ENCODE measurements at regions not wholly inside any gene's neighbourhood (a gene's known extent, or its start where the extent isn't known, plus 50 kb on each side); places are given as distances from the start of the nearest gene placed in this dataset.

- no peak for TF ChIP-seq FEZF1 (tag by site-specific recombination; IDR thresholded peaks at IDR 0.05)
These were observed 133.8 kb upstream of the CACNA1E start (continued) for GRCh38 chr1:181349512-181349911.

- TF ChIP-seq, protein P1, sequence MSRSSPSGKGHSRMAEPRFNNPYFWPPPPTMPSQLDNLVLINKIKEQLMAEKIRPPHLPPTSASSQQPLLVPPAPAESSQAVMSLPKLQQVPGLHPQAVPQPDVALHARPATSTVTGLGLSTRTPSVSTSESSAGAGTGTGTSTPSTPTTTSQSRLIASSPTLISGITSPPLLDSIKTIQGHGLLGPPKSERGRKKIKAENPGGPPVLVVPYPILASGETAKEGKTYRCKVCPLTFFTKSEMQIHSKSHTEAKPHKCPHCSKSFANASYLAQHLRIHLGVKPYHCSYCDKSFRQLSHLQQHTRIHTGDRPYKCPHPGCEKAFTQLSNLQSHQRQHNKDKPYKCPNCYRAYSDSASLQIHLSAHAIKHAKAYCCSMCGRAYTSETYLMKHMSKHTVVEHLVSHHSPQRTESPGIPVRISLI (tag by site-specific recombination; IDR thresholded peaks at IDR 0.05) = no peak
- TF ChIP-seq ZNF660 (tag by site-specific recombination; IDR thresholded peaks at IDR 0.05) = no peak
- no peak for TF ChIP-seq ZNF121 (tag by site-specific recombination; IDR thresholded peaks at IDR 0.05)
- no peak for TF ChIP-seq SP3 (tag by site-specific recombination; IDR thresholded peaks at IDR 0.05)
- TF ChIP-seq ZNF645 (tag by site-specific recombination; IDR thresholded peaks at IDR 0.05) = no peak
- TF ChIP-seq ZNF707 (tag by site-specific recombination; IDR thresholded peaks at IDR 0.05) = no peak
- TF ChIP-seq, protein P2, sequence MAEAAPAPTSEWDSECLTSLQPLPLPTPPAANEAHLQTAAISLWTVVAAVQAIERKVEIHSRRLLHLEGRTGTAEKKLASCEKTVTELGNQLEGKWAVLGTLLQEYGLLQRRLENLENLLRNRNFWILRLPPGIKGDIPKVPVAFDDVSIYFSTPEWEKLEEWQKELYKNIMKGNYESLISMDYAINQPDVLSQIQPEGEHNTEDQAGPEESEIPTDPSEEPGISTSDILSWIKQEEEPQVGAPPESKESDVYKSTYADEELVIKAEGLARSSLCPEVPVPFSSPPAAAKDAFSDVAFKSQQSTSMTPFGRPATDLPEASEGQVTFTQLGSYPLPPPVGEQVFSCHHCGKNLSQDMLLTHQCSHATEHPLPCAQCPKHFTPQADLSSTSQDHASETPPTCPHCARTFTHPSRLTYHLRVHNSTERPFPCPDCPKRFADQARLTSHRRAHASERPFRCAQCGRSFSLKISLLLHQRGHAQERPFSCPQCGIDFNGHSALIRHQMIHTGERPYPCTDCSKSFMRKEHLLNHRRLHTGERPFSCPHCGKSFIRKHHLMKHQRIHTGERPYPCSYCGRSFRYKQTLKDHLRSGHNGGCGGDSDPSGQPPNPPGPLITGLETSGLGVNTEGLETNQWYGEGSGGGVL (tag by site-specific recombination; IDR thresholded peaks at IDR 0.05) = no peak
- ChIA-PET CTCF (no interaction called here), POLR2A (no interaction called here)
- Histone ChIP-seq H3K4me1 (ENCODE audit: control insufficient read depth, insufficient read depth, low read length) (no peaks in the 10 kb centered on the region), H3K4me3 (ENCODE audit: low read depth, low read length) (no peak overlapping the region), H3K9me3 (ENCODE audit: control insufficient read depth, insufficient read depth, low read depth, low read length) (no peaks in the 10 kb centered on the region), H3K36me3 (ENCODE audit: control insufficient read depth in 2 of 2, insufficient read depth in 1 of 2, low read length in 2 of 2) (no peaks in the 10 kb centered on the region), H3K27ac (ENCODE audit: extremely low read depth, low read depth, low read length) (no peak overlapping the region)
These were observed 133.2 kb upstream of the CACNA1E start for GRCh38 chr1:181350131-181350530.

- POLR2A ChIA-PET = no interaction called here
- Histone ChIP-seq H3K9me3 (ENCODE audit: control insufficient read depth, insufficient read depth, low read depth, low read length) (no peaks in the 10 kb centered on the region), H3K27ac (ENCODE audit: extremely low read depth, low read depth, low read length) (no peak overlapping the region), H3K4me3 (ENCODE audit: low read depth, low read length) (no peak overlapping the region), H3K4me1 (ENCODE audit: control insufficient read depth, insufficient read depth, low read length) (no peaks in the 10 kb centered on the region), H3K36me3 (ENCODE audit: control insufficient read depth in 2 of 2, insufficient read depth in 1 of 2, low read length in 2 of 2) (no peaks in the 10 kb centered on the region)
- CTCF ChIA-PET = no interaction called here
- TF ChIP-seq ZNF221 (tag by site-specific recombination; IDR thresholded peaks at IDR 0.05; ENCODE audit: borderline replicate concordance) = no peak
- no peak for TF ChIP-seq ZNF600 (tag by site-specific recombination; IDR thresholded peaks at IDR 0.05)
- TF ChIP-seq ZNF776 (tag by site-specific recombination; IDR thresholded peaks at IDR 0.05; ENCODE audit: borderline replicate concordance) = no peak
- TF ChIP-seq, protein P3, sequence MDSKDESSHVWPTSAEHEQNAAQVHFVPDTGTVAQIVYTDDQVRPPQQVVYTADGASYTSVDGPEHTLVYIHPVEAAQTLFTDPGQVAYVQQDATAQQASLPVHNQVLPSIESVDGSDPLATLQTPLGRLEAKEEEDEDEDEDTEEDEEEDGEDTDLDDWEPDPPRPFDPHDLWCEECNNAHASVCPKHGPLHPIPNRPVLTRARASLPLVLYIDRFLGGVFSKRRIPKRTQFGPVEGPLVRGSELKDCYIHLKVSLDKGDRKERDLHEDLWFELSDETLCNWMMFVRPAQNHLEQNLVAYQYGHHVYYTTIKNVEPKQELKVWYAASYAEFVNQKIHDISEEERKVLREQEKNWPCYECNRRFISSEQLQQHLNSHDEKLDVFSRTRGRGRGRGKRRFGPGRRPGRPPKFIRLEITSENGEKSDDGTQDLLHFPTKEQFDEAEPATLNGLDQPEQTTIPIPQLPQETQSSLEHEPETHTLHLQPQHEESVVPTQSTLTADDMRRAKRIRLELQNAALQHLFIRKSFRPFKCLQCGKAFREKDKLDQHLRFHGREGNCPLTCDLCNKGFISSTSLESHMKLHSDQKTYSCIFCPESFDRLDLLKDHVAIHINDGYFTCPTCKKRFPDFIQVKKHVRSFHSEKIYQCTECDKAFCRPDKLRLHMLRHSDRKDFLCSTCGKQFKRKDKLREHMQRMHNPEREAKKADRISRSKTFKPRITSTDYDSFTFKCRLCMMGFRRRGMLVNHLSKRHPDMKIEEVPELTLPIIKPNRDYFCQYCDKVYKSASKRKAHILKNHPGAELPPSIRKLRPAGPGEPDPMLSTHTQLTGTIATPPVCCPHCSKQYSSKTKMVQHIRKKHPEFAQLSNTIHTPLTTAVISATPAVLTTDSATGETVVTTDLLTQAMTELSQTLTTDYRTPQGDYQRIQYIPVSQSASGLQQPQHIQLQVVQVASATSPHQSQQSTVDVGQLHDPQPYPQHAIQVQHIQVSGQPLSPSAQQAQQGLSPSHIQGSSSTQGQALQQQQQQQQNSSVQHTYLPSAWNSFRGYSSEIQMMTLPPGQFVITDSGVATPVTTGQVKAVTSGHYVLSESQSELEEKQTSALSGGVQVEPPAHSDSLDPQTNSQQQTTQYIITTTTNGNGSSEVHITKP (tag by site-specific recombination; IDR thresholded peaks at IDR 0.05) = no peak
- TF ChIP-seq, protein P4, sequence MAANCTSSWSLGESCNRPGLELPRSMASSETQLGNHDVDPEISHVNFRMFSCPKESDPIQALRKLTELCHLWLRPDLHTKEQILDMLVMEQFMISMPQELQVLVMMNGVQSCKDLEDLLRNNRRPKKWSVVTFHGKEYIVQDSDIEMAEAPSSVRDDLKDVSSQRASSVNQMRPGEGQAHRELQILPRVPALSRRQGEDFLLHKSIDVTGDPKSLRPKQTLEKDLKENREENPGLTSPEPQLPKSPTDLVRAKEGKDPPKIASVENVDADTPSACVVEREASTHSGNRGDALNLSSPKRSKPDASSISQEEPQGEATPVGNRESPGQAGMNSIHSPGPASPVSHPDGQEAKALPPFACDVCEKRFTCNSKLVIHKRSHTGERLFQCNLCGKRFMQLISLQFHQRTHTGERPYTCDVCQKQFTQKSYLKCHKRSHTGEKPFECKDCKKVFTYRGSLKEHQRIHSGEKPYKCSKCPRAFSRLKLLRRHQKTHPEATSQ (tag by site-specific recombination; IDR thresholded peaks at IDR 0.05) = no peak
- no peak for TF ChIP-seq SP7 (tag by site-specific recombination; IDR thresholded peaks at IDR 0.05)
- TF ChIP-seq ZNF223 (tag by site-specific recombination; IDR thresholded peaks at IDR 0.05) = no peak
- no peak for TF ChIP-seq ZNF350 (tag by site-specific recombination; IDR thresholded peaks at IDR 0.05)
- no peak for TF ChIP-seq ZNF394 (tag by site-specific recombination; IDR thresholded peaks at IDR 0.05; ENCODE audit: borderline replicate concordance)
- TF ChIP-seq ZNF184 (tag by site-specific recombination; IDR thresholded peaks at IDR 0.05) = no peak
- TF ChIP-seq ZNF19 (tag by site-specific recombination; IDR thresholded peaks at IDR 0.05; ENCODE audit: low read depth) = no peak
- TF ChIP-seq ZBTB21 (tag by site-specific recombination; IDR thresholded peaks at IDR 0.05) = no peak
- no peak for TF ChIP-seq PRDM1 (tag by site-specific recombination; IDR thresholded peaks at IDR 0.05)
- no peak for TF ChIP-seq ZNF157 (tag by site-specific recombination; IDR thresholded peaks at IDR 0.05)
- no peak for TF ChIP-seq ZNF404 (tag by site-specific recombination; IDR thresholded peaks at IDR 0.05)
- no peak for TF ChIP-seq ZBTB7A (tag by site-specific recombination; IDR thresholded peaks at IDR 0.05; ENCODE audit: low read depth)
- no peak for TF ChIP-seq KLF17 (tag by site-specific recombination; IDR thresholded peaks at IDR 0.05)
These were observed 131.6 kb upstream of the CACNA1E start for GRCh38 chr1:181351740-181352139.
